CD14-positive monocyte (primary cell): ENCODE measurements at regions not wholly inside any gene's neighbourhood (a gene's known extent, or its start where the extent isn't known, plus 50 kb on each side); places are given as distances from the start of the nearest gene placed in this dataset.

Experiments used
- DNase-seq, 3 donors: peaks; one replicate each; pipeline ENCODE4 v3.0.0-alpha.2; 2011 to 2022
- H2AFZ ChIP-seq: 2 replicates; pipeline ENCODE4 v1.6.0; 2012; ENCODE audit warnings: mild to moderate bottlenecking, low read depth, low read length, inconsistent platforms; ENCODE audit not compliant: insufficient read depth, poor library complexity, severe bottlenecking
- H3K27ac ChIP-seq, 2 donors: 1 replicate in 1 of 2; 2 replicates in 1 of 2; pipeline ENCODE4 v1.5.1; 2012 to 2013; ENCODE audit warnings: low read length in 2 of 2, control low read depth in 1 of 2, inconsistent platforms in 1 of 2, low read depth in 1 of 2, mild to moderate bottlenecking in 1 of 2
- H3K27me3 ChIP-seq, 2 donors: one replicate each; pipeline versions ENCODE4 v1.6.0 to v1.6.1; 2011 to 2013; ENCODE audit warnings: low read length in 2 of 2; ENCODE audit not compliant: control insufficient read depth in 2 of 2, insufficient read depth in 2 of 2
- H3K36me3 ChIP-seq, 2 donors: replicated peaks in 1 of 2; 1 replicate in 1 of 2; 2 replicates in 1 of 2; pipeline versions ENCODE4 v1.5.1 to v1.6.1; 2012 to 2013; ENCODE audit warnings: low read length in 2 of 2, control low read depth in 1 of 2, inconsistent platforms in 1 of 2, mild to moderate bottlenecking in 1 of 2; ENCODE audit not compliant: insufficient read depth in 2 of 2, control insufficient read depth in 1 of 2
- H3K4me1 ChIP-seq, 2 donors: 1 replicate in 1 of 2; 2 replicates in 1 of 2; pipeline versions ENCODE4 v1.5.1 to v1.6.1; 2012 to 2013; ENCODE audit warnings: low read length in 2 of 2, control low read depth in 1 of 2, inconsistent platforms in 1 of 2, mild to moderate bottlenecking in 1 of 2, moderate library complexity in 1 of 2; ENCODE audit not compliant: insufficient read depth in 2 of 2, control insufficient read depth in 1 of 2
- H3K4me2 ChIP-seq: replicated peaks from 2 replicates; pipeline ENCODE3; 2012; ENCODE audit warnings: low read length, moderate library complexity, mild to moderate bottlenecking; ENCODE audit not compliant: poor library complexity, severe bottlenecking; ENCODE audit errors: extremely low read depth
- H3K4me3 ChIP-seq, 3 experiments: fragments of 200-600 bp in 1 of 3; sonication (generic) in 1 of 3; replicated peaks in 1 of 3; 1 replicate in 2 of 3; 2 replicates in 1 of 3; pipeline ENCODE4 v1.5.1; 2011 to 2013; ENCODE audit warnings: low read length in 3 of 3, mild to moderate bottlenecking in 3 of 3, control low read depth in 2 of 3, low read depth in 2 of 3, inconsistent platforms in 1 of 3, moderate library complexity in 1 of 3
- H3K79me2 ChIP-seq: 2 replicates; pipeline ENCODE4 v1.6.0; 2012; ENCODE audit warnings: mild to moderate bottlenecking, control low read depth, inconsistent platforms, low read length, moderate library complexity; ENCODE audit not compliant: insufficient read depth
- H3K9ac ChIP-seq: 2 replicates; pipeline ENCODE4 v1.6.0; 2017; ENCODE audit warnings: low read length, mild to moderate bottlenecking; ENCODE audit not compliant: insufficient read depth, poor library complexity, severe bottlenecking
- H3K9me3 ChIP-seq, 2 donors: replicated peaks in 1 of 2; 1 replicate in 1 of 2; 2 replicates in 1 of 2; pipeline versions ENCODE4 v1.5.1 to v1.6.1; 2012 to 2013; ENCODE audit warnings: low read length in 2 of 2, control low read depth in 1 of 2; ENCODE audit not compliant: control insufficient read depth in 1 of 2, insufficient read depth in 1 of 2
- H4K20me1 ChIP-seq: 2 replicates; pipeline ENCODE4 v1.6.0; 2012; ENCODE audit warnings: mild to moderate bottlenecking, low read length, control low read depth, moderate library complexity; ENCODE audit not compliant: insufficient read depth
- H3K27ac Mint-ChIP-seq, 7 donors: one replicate each; pipeline ENCODE4 v1.8.0; 2020; ENCODE audit warnings: mild to moderate bottlenecking in 7 of 7, mixed read lengths in 7 of 7, moderate library complexity in 6 of 7, inconsistent platforms in 2 of 7
- H3K27me3 Mint-ChIP-seq, 3 donors: one replicate each; pipeline ENCODE4 v1.8.0; 2021 to 2022; ENCODE audit warnings: low read depth in 3 of 3, mild to moderate bottlenecking in 3 of 3, mixed read lengths in 3 of 3, moderate library complexity in 3 of 3, inconsistent platforms in 1 of 3
- H3K36me3 Mint-ChIP-seq, 2 donors: one replicate each; pipeline ENCODE4 v1.8.0; 2020; ENCODE audit warnings: mixed read lengths in 2 of 2, inconsistent platforms in 1 of 2, mild to moderate bottlenecking in 1 of 2
- H3K4me1 Mint-ChIP-seq: one replicate; pipeline ENCODE4 v1.8.0; 2020; ENCODE audit warnings: mild to moderate bottlenecking, mixed read lengths
- H3K4me3 Mint-ChIP-seq, 2 donors: one replicate each; pipeline ENCODE4 v1.8.0; 2020; ENCODE audit warnings: mild to moderate bottlenecking in 2 of 2, mixed read lengths in 2 of 2, moderate library complexity in 1 of 2
- H3K9me3 Mint-ChIP-seq, 7 donors: one replicate each; pipeline ENCODE4 v1.8.0; 2020 to 2022; ENCODE audit warnings: mixed read lengths in 7 of 7, mild to moderate bottlenecking in 6 of 7, moderate library complexity in 6 of 7, inconsistent platforms in 2 of 7
- CTCF ChIP-seq: fragments of 200-600 bp; IDR thresholded peaks from one replicate; pipeline ENCODE4 v1.8.0; 2022; ENCODE audit warnings: antibody characterized with exemption, mild to moderate bottlenecking
- WGBS: methylation state at CpG from one replicate; pipeline ENCODE4 v1.1.5; 2013; ENCODE audit warnings: missing lambda C conversion rate; ENCODE audit not compliant: insufficient coverage; 5-methylcytosine and 5-hydroxymethylcytosine counted together
- intact Hi-C, 2 donors: fragments of 100-400 bp; cut with micrococcal nuclease; formaldehyde crosslinking; loops; one replicate each; pipeline versions ENCODE4 v1.15.0 to v1.15.1; 2023

DNA sequence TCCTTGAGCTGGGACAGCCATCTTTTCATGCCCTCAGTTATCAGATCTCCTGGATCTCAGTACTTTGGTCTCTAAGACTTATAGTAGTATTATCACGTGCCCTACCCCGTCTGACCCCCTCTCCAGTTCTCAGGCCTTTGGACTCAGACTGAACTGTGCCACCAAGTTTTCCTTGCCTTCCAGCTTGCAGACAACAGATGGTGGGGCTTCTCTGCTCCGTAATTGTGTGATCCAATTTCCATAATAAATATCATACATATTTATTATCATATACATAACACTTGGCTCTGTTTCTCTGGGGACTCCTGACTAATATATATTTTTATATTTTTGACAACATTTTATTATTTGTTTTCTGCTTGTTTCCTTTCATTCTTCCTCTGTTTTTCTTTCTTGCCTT lies 458.8 kb upstream of the SEMA6D start:
- Histone ChIP-seq H4K20me1 (no peaks in the 10 kb centered on the region), H3K27ac (no peak overlapping the region), H3K4me1 (no peaks in the 10 kb centered on the region), H3K4me2 (no peak overlapping the region), H3K9me3 (no peaks in the 10 kb centered on the region), H3K27me3 (no peaks in the 10 kb centered on the region), H2AFZ (no peak overlapping the region), H3K36me3 (no peaks in the 10 kb centered on the region), H3K9ac (no peak overlapping the region), H3K79me2 (no peaks in the 10 kb centered on the region), H3K4me3 (no peak overlapping the region)
- H3K27ac Mint-ChIP-seq: no peak overlapping the region
- H3K4me3 Mint-ChIP-seq: no peak overlapping the region
- peaks cover 0 to 4% (median 0%) of the 10 kb centered on the region in 3 donors for H3K27me3 Mint-ChIP-seq
- no peaks in the 10 kb centered on the region for H3K4me1 Mint-ChIP-seq
- intact Hi-C loops: no loop called here
- H3K9me3 Mint-ChIP-seq: peaks cover 3 to 22% (median 10%) of the 10 kb centered on the region in 7 donors
- H3K36me3 Mint-ChIP-seq: no peaks in the 10 kb centered on the region
- TF ChIP-seq CTCF: no peak
- WGBS: 100% methylated on average over 1 of the region's 3 CpGs
- no peak for DNase-seq

- no peak for TF ChIP-seq CTCF
- Histone ChIP-seq H3K9ac (no peak overlapping the region), H3K27ac (no peak overlapping the region), H3K79me2 (no peaks in the 10 kb centered on the region), H3K4me1 (no peaks in the 10 kb centered on the region), H3K9me3 (no peaks in the 10 kb centered on the region), H3K4me2 (no peak overlapping the region), H3K27me3 (no peaks in the 10 kb centered on the region), H3K36me3 (no peaks in the 10 kb centered on the region), H2AFZ (no peak overlapping the region), H3K4me3 (no peak overlapping the region), H4K20me1 (no peaks in the 10 kb centered on the region)
- DNase-seq: no peak
- no peak overlapping the region for H3K27ac Mint-ChIP-seq
- no peaks in the 10 kb centered on the region for H3K27me3 Mint-ChIP-seq
- no peaks in the 10 kb centered on the region for H3K4me1 Mint-ChIP-seq
- H3K4me3 Mint-ChIP-seq: no peak overlapping the region
- 80% methylated on average over 3 of the region's 4 CpGs for WGBS
- intact Hi-C loops: no loop called here
- peaks cover 0 to 6% (median 2%) of the 10 kb centered on the region in 7 donors for H3K9me3 Mint-ChIP-seq
- no peaks in the 10 kb centered on the region for H3K36me3 Mint-ChIP-seq
Measured at GRCh38 chr15:47265686-47266085, 451.6 kb upstream of the SEMA6D start.
